Neural cell (in vitro differentiated cells): ENCODE measurements at regions not wholly inside any gene's neighbourhood (a gene's known extent, or its start where the extent isn't known, plus 50 kb on each side); places are given as distances from the start of the nearest gene placed in this dataset.

Source experiments
- H2AFZ ChIP-seq: fragments of 200-600, 300-800 bp; sonication (generic), shearing (Covaris generic); 2 replicates; pipeline ENCODE4 v1.6.0; 2014; ENCODE audit warnings: low read depth, mild to moderate bottlenecking, antibody characterized with exemption, low read length, moderate library complexity
- H3F3A ChIP-seq: fragments of 200-600 bp; shearing (Covaris generic); 2 replicates; pipeline ENCODE4 v1.6.1; 2016; ENCODE audit warnings: mild to moderate bottlenecking, moderate library complexity, mixed read lengths, antibody characterized with exemption, low read length; ENCODE audit not compliant: insufficient read depth, poor library complexity, severe bottlenecking
- H3K27ac ChIP-seq: fragments of 200-600, 300-800 bp; sonication (generic), shearing (Covaris generic); 2 replicates; pipeline ENCODE4 v1.5.1; 2014; ENCODE audit warnings: mild to moderate bottlenecking, low read length, moderate library complexity
- H3K27me3 ChIP-seq: fragments of 300-800, 200-600 bp; sonication (generic), shearing (Covaris generic); 2 replicates; pipeline ENCODE4 v1.6.0; 2014; ENCODE audit warnings: mild to moderate bottlenecking, low read depth, low read length, moderate library complexity; ENCODE audit not compliant: insufficient read depth
- H3K36me3 ChIP-seq: fragments of 300-800, 200-600 bp; sonication (generic), shearing (Covaris generic); 2 replicates; pipeline ENCODE4 v1.5.1; 2014; ENCODE audit warnings: mild to moderate bottlenecking, antibody characterized with exemption, low read length, moderate library complexity; ENCODE audit not compliant: insufficient read depth
- H3K4me2 ChIP-seq: fragments of 300-800, 200-600 bp; sonication (generic), shearing (Covaris generic); 2 replicates; pipeline ENCODE4 v1.6.0; 2014; ENCODE audit warnings: mild to moderate bottlenecking, low read length
- H3K4me3 ChIP-seq: fragments of 300-800, 200-600 bp; sonication (generic), shearing (Covaris generic); 2 replicates; pipeline ENCODE4 v1.5.1; 2014; ENCODE audit warnings: mild to moderate bottlenecking, low read length, moderate library complexity
- H3K79me2 ChIP-seq: fragments of 200-600 bp; shearing (Covaris generic); replicated peaks from 2 replicates; pipeline ENCODE4 v1.6.0; 2014; ENCODE audit warnings: mild to moderate bottlenecking, low read length, moderate library complexity; ENCODE audit not compliant: insufficient read depth
- H3K9ac ChIP-seq: fragments of 300-800, 200-600 bp; sonication (generic), shearing (Covaris generic); 2 replicates; pipeline ENCODE4 v1.6.1; 2016; ENCODE audit warnings: mild to moderate bottlenecking, low read length, mixed read lengths
- H3K9me2 ChIP-seq: fragments of 200-600 bp; shearing (Covaris generic); 2 replicates; pipeline ENCODE4 v1.6.1; 2016; ENCODE audit warnings: mild to moderate bottlenecking, low read length, mixed read lengths; ENCODE audit not compliant: insufficient read depth
- H3K9me3 ChIP-seq: fragments of 200-600, 300-800 bp; sonication (generic), shearing (Covaris generic); 2 replicates; pipeline ENCODE4 v1.6.1; 2016; ENCODE audit warnings: mild to moderate bottlenecking, mixed run types, low read length, moderate library complexity, mixed read lengths
- H4K20me1 ChIP-seq: fragments of 200-600 bp; shearing (Covaris generic); 2 replicates; pipeline ENCODE4 v1.6.1; 2016; ENCODE audit warnings: mild to moderate bottlenecking, mixed run types; ENCODE audit not compliant: insufficient read depth
- EP300 ChIP-seq: fragments of 450-650 bp; conservative IDR thresholded peaks from 2 replicates; pipeline ENCODE4 v1.6.1; 2014; ENCODE audit warnings: antibody characterized with exemption, mild to moderate bottlenecking, moderate library complexity; ENCODE audit not compliant: poor library complexity, severe bottlenecking
- EZH2 ChIP-seq: fragments of 200-600, 300-800 bp; shearing (Covaris generic), sonication (generic); IDR thresholded peaks from 2 replicates; pipeline ENCODE4 v1.6.1; 2014; ENCODE audit warnings: antibody characterized with exemption, low read length, borderline replicate concordance, mild to moderate bottlenecking; ENCODE audit not compliant: insufficient read depth, poor library complexity, severe bottlenecking
- MXI1 ChIP-seq: fragments of 450-650 bp; conservative IDR thresholded peaks from 2 replicates; pipeline ENCODE4 v1.6.1; 2014; ENCODE audit warnings: antibody characterized with exemption, mild to moderate bottlenecking; ENCODE audit not compliant: poor library complexity, severe bottlenecking
- POLR2AphosphoS5 ChIP-seq: IDR thresholded peaks from 2 replicates; pipeline ENCODE4 v1.6.1; 2012
- RAD21 ChIP-seq: fragments of 450-650 bp; conservative IDR thresholded peaks from 2 replicates; pipeline ENCODE4 v1.6.1; 2014; ENCODE audit warnings: antibody characterized with exemption, mild to moderate bottlenecking, moderate library complexity
- SMC3 ChIP-seq: fragments of 450-650 bp; conservative IDR thresholded peaks from 2 replicates; pipeline ENCODE4 v1.6.1; 2014; ENCODE audit warnings: antibody characterized with exemption, mild to moderate bottlenecking, moderate library complexity; ENCODE audit not compliant: poor library complexity
- TAF1 ChIP-seq: IDR thresholded peaks from 2 replicates; pipeline ENCODE4 v1.6.1; 2012; ENCODE audit warnings: low read depth
- TF ChIP-seq, protein P1 (sequence below): IDR thresholded peaks from 2 replicates; pipeline ENCODE4 v1.6.1; 2012; ENCODE audit warnings: borderline replicate concordance
- TF ChIP-seq, protein P2 (sequence below): fragments of 450-650 bp; IDR thresholded peaks from 2 replicates; pipeline ENCODE4 v1.5.1; 2014; ENCODE audit warnings: antibody characterized with exemption, mild to moderate bottlenecking, moderate library complexity; ENCODE audit not compliant: poor library complexity, severe bottlenecking

DNA sequence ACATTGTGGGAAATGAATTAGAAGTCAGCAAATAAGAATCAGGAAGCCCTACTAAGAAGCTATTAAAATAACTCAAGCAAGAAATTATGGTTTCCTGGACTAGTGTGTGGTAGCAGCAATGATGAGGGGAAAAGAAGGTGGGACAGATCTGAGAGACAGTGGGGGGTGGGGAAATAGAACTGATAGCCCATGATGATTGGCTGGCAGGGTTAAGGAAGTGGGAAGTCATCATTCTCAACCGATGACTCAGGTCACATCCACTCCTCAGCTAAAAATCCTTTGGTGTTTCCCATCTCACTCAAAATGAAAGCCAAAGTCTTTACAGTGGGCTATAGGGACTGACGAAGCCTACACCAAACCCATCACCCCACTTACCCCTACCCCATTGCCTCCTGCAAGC, 153.9 kb upstream of the ARHGEF26 start:
- H3K4me3 ChIP-seq: no peak overlapping the region
- no peaks in the 10 kb centered on the region for H3K27me3 ChIP-seq
- no peak overlapping the region for H2AFZ ChIP-seq
- H3K27ac ChIP-seq: no peak overlapping the region
- no peak overlapping the region for H3K4me2 ChIP-seq
- no peaks in the 10 kb centered on the region for H3K9me3 ChIP-seq
- H3K9me2 ChIP-seq: no peaks in the 10 kb centered on the region
- no peak overlapping the region for H3K9ac ChIP-seq
- no peaks in the 10 kb centered on the region for H3K36me3 ChIP-seq
- TF ChIP-seq EP300 (no peak), SMC3 (no peak)
- TF ChIP-seq, protein P1, sequence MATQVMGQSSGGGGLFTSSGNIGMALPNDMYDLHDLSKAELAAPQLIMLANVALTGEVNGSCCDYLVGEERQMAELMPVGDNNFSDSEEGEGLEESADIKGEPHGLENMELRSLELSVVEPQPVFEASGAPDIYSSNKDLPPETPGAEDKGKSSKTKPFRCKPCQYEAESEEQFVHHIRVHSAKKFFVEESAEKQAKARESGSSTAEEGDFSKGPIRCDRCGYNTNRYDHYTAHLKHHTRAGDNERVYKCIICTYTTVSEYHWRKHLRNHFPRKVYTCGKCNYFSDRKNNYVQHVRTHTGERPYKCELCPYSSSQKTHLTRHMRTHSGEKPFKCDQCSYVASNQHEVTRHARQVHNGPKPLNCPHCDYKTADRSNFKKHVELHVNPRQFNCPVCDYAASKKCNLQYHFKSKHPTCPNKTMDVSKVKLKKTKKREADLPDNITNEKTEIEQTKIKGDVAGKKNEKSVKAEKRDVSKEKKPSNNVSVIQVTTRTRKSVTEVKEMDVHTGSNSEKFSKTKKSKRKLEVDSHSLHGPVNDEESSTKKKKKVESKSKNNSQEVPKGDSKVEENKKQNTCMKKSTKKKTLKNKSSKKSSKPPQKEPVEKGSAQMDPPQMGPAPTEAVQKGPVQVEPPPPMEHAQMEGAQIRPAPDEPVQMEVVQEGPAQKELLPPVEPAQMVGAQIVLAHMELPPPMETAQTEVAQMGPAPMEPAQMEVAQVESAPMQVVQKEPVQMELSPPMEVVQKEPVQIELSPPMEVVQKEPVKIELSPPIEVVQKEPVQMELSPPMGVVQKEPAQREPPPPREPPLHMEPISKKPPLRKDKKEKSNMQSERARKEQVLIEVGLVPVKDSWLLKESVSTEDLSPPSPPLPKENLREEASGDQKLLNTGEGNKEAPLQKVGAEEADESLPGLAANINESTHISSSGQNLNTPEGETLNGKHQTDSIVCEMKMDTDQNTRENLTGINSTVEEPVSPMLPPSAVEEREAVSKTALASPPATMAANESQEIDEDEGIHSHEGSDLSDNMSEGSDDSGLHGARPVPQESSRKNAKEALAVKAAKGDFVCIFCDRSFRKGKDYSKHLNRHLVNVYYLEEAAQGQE: no peak
- H4K20me1 ChIP-seq: no peaks in the 10 kb centered on the region
- no peaks in the 10 kb centered on the region for H3K79me2 ChIP-seq
- H3F3A ChIP-seq: no peaks in the 10 kb centered on the region

DNA sequence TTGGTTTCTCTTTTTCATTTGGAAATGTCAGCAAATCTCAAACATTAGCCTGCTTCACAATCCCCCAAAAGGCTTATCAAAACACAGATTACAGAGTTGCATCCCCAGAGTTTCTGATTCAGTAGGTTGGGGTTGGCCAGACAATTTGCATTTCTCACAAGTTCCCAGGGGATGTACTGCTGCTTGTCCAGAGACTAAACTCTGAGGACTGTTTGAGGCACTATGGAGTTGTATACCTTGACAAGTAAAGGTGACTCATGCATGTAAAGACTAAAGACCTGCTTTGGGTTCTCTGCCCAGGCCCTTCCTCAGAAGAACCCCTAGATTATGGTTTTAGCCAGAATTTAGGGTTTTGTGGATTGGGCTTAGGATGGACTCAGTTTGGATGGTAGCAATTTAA, 151.1 kb upstream of the ARHGEF26 start:
- no peaks in the 10 kb centered on the region for H3K27me3 ChIP-seq
- no peaks in the 10 kb centered on the region for H3F3A ChIP-seq
- no peaks in the 10 kb centered on the region for H4K20me1 ChIP-seq
- no peaks in the 10 kb centered on the region for H3K79me2 ChIP-seq
- TF ChIP-seq, protein P2, sequence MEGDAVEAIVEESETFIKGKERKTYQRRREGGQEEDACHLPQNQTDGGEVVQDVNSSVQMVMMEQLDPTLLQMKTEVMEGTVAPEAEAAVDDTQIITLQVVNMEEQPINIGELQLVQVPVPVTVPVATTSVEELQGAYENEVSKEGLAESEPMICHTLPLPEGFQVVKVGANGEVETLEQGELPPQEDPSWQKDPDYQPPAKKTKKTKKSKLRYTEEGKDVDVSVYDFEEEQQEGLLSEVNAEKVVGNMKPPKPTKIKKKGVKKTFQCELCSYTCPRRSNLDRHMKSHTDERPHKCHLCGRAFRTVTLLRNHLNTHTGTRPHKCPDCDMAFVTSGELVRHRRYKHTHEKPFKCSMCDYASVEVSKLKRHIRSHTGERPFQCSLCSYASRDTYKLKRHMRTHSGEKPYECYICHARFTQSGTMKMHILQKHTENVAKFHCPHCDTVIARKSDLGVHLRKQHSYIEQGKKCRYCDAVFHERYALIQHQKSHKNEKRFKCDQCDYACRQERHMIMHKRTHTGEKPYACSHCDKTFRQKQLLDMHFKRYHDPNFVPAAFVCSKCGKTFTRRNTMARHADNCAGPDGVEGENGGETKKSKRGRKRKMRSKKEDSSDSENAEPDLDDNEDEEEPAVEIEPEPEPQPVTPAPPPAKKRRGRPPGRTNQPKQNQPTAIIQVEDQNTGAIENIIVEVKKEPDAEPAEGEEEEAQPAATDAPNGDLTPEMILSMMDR: no peak
- TF ChIP-seq SMC3: no peak
- TF ChIP-seq POLR2AphosphoS5: no peak
- no peak for TF ChIP-seq EZH2
- TF ChIP-seq EP300: no peak
- TF ChIP-seq, protein P1: no peak
- no peak for TF ChIP-seq TAF1
- TF ChIP-seq MXI1: no peak
- no peak for TF ChIP-seq RAD21
- H3K9ac ChIP-seq: no peak overlapping the region
- no peak overlapping the region for H3K4me3 ChIP-seq
- H3K9me2 ChIP-seq: no peaks in the 10 kb centered on the region
- no peak overlapping the region for H3K4me2 ChIP-seq
- no peak overlapping the region for H2AFZ ChIP-seq
- H3K9me3 ChIP-seq: no peaks in the 10 kb centered on the region
- no peaks in the 10 kb centered on the region for H3K36me3 ChIP-seq
- no peak overlapping the region for H3K27ac ChIP-seq
